ENCODE measurements at regions not wholly inside any gene's neighbourhood (a gene's known extent, or its start where the extent isn't known, plus 50 kb on each side); places are given as distances from the start of the nearest gene placed in this dataset.
"Not testable (repeated sequence)": the region's sequence is repeated elsewhere in the genome, so short reads cannot be mapped to it uniquely, and the experiment has no call there.

- DNase-seq: not testable (repeated sequence)
Measured at GRCh38 chr2:111453816-111454215, 333.1 kb downstream of the BCL2L11 start.

GRCh38 chr2:111454404-111454803 lies 333.7 kb downstream of the BCL2L11 start:
- DNase-seq: peak; percentile 24

- DNase-seq: not testable (repeated sequence)
Measured at GRCh38 chr2:111455016-111456015, 334.6 kb downstream of the BCL2L11 start.

- not testable (repeated sequence) for DNase-seq
Measured at GRCh38 chr2:111457191-111457590, 336.5 kb downstream of the BCL2L11 start.

- DNase-seq: not testable (repeated sequence)
Measured at GRCh38 chr2:111460901-111461300, 340.2 kb downstream of the BCL2L11 start.

- not testable (repeated sequence) for DNase-seq
Measured at GRCh38 chr2:111461831-111462230, 341.1 kb downstream of the BCL2L11 start.

GRCh38 chr2:111462572-111462971 lies 341.9 kb downstream of the BCL2L11 start:
- not testable (repeated sequence) for DNase-seq

- DNase-seq: peak; percentile 8
Measured at GRCh38 chr2:111463238-111463848, 342.6 kb downstream of the BCL2L11 start.

DNA sequence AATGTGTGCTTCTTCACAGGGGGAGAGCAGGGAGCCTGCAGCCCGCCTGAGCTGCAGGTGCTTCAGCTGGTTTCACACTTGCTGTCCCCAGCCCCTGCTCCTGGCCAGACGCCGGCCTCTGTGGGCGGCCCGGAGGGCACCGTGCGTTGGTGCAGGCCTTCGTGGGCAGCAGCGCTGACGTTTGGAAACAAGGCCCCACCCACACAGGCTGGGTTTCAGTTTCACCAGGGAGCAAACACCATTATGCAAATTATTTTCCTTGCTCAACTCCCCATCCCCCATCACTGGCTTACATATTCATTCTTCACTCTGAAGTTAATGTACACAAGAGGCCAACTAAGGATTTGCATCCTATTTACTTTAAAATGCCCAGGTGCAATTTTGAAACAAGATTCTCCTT lies 343.2 kb downstream of the BCL2L11 start:
- peak; percentile 42 for DNase-seq

DNA sequence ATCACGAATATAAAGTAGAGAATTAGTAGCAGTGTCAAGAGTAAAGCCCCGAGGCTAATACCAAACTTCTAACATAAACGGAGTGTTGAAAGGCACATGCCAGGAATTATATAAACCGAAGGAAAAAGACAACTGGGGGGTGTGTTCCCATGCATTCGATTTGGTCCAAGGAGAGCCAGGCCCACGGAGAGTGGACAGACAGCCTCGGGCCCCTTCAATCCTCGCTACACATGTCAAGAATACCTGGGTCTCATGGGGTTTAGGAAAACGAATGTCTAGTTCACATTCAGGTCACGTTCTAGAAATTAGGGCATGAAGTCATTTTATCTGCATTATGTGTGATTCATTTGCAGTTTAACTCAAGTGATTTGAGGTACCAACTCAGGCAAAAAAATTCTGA lies 343.7 kb downstream of the BCL2L11 start:
- DNase-seq: not testable (repeated sequence)

DNA sequence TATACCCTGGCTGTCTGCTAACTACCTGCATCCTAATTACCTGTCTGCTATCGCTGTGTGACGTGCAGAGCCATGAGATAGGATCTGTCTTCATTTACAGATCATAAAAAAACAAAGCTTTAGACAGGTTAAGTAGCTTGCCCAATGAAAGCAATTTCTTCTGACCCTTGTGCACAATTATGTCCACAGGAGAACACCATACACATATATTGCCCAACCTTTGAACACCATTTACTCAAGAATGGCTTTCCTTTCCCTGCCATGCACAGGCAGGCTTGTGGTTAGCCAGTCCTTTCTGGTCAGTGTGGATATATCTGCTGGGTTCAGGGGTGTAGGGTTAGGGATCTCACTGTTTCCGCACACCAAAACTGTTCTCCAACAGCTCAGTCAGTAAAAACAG lies 344.8 kb downstream of the BCL2L11 start:
- not testable (repeated sequence) for DNase-seq

DNA sequence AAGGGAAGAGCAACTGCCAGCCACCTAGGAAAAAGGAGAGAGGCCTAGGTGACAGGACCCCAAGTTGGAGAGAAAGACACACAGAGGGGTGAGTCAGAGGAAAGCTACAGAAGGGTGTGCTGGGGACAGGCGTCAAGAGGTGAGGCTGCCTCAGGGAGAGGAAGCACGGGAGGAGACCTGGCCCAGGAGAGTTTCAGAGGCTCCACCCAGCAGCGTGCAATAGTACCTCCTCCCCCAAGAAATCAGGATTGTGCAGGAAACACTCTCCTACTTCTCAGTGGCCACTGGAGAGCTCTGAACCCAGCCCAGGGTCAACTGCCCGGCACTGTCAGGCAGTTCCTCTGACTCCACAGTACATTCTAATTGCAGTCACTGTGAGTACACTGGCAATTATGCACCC lies 346.0 kb downstream of the BCL2L11 start:
- not testable (repeated sequence) for DNase-seq

- not testable (repeated sequence) for DNase-seq
Measured at GRCh38 chr2:111470924-111471323, 350.2 kb downstream of the BCL2L11 start.

- DNase-seq: not testable (repeated sequence)
Measured at GRCh38 chr2:111471791-111472530, 351.2 kb downstream of the BCL2L11 start.

DNA sequence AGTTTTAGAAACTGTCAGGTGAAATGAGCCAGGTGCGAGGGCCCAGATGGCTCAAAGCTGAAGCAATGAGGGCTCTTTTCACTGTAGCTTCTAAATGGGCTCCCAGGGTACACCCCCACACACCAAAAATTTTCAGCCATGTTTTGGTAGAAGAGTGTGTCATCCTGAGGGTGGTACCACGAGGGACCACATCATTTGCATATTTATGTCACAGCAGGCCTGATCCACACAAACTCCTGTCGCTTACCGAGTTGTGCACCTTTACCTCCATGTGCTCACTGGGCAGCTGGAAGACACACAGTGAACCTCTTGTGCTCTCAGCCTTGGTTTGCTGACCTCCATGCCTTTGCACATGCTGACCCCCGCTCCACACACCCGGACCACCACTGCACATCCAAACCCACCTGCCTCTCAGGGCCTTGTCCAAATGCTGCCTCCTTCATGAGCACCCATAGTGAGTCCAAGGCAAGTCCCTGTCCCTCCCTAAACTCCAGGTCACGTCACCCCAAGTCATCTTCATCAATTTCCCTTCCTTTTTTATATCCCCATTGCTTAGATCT lies 352.2 kb downstream of the BCL2L11 start:
- DNase-seq: peak; percentile 38

GRCh38 chr2:111473522-111473921 lies 352.8 kb downstream of the BCL2L11 start:
- not testable (repeated sequence) for DNase-seq

DNA sequence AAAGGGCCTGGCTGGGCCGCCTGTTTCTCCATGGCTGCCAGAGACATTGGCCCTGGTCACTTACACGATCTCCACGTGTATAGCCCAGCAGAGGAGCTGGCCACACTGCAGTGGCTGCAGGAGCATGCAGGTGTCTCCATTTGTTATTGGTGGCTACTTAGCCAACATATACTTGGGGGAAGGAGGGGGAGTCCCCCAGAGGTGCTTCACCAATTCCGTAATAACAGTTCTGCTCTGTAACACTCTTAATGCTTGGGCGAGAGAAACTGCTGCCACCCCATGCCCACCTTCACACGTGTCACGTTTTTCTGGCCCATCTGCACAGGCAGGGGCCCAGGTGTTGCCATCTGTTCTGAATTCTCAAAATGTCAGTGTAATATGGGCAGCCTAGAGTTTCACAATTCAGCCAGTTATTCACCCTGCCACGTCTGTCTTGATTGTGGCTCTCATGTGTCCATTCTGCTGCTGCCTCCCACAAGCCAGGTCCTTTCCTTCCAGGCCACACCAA lies 353.5 kb downstream of the BCL2L11 start:
- not testable (repeated sequence) for DNase-seq

DNA sequence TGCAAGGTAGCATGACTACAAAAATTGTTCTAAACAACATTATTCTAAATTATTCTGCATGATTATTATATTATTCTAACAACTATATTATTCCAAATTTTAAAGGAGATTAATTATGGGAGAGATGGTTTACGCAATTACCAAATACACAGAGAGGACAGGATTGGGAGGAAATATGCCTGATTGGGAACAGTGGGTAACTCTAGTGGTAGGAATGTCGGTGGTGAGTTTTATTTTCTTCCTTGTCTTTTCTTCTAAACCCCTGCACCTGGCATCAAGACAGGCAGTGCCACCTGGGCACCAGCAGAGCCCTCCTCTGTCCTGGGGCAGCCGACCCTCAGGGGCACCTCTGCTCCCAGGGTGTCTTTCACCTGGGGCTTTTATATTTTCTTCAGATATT lies 357.6 kb downstream of the BCL2L11 start:
- not testable (repeated sequence) for DNase-seq

DNA sequence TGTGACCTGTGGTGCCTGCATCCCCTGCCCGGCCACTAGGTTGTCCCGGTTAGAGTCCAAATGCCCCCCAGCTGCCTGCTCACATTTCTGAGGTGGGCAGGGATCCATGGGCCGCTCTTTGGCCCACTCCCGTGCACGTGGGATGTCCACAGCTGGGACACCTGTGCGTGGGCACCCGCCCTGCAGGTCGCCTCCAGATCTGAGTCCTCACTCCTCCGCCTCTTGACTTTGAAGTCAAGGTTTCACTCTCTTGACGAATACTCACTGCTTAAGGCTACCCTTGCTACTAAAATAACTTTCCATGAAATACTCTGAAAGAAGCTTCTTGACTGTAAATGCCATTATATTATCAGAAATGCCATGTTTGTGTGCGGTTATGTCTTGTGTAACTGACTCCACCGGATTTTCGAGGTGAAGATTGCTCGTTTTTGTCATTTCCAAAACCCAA lies 358.2 kb downstream of the BCL2L11 start:
- DNase-seq: peak; percentile 39

GRCh38 chr2:111480016-111480625 lies 359.4 kb downstream of the BCL2L11 start:
- peak; percentile 65 for DNase-seq

DNA sequence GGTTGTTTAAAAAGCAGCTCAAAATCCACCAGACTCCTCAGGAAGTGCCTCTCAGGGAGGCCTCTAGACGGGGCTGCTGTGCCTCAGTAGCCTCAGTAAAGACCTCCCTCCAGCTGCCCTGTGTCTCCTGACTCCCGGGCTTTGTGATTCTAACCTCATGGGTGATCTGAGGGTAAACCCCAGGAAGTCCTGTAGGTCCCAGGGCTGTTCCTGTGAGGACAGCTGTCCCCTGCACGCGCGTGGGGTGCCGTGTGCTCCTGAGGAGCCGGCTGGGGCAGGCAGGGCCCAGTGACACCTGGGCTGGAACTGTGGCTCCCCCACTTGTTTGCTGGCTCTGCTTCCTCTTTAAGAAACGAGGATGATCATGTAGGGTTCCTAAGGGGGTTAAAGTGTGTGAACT lies 359.9 kb downstream of the BCL2L11 start:
- DNase-seq: peak; percentile 20

DNA sequence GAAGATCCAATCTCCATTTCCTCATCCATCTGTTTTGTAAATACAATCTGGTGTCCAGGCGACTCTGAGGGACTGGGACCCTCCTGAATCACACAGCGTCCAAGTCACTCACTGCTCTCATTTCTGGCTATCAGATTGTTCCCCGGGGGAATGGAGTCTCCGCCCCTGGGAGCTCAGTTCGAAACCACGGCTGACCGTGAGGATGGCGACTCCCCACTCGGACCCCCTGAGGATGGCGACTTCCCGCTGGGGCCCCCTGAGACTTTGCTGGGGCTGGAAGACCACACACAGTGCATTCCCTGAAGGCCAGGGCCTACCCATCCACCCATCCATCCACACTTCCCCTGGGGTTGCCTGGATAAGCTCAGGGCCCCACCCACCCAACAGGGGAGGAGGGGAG lies 360.5 kb downstream of the BCL2L11 start:
- DNase-seq: not testable (repeated sequence)
